Brain microvascular endothelial cell (primary cell): ENCODE measurements at regions not wholly inside any gene's neighbourhood (a gene's known extent, or its start where the extent isn't known, plus 50 kb on each side); places are given as distances from the start of the nearest gene placed in this dataset.

Experiments
- DNase-seq: peaks from one replicate; pipeline ENCODE4 v3.0.0-alpha.2; 2020
- H3K27ac ChIP-seq: fragments of 250-450 bp; sonication (Bioruptor Pico); 2 replicates; pipeline ENCODE4 v1.5.1; 2020; ENCODE audit warnings: mild to moderate bottlenecking, moderate library complexity
- H3K27me3 ChIP-seq: fragments of 250-450 bp; sonication (Bioruptor Pico); replicated peaks from 2 replicates; pipeline ENCODE4 v1.5.1; 2020; ENCODE audit warnings: mild to moderate bottlenecking
- H3K36me3 ChIP-seq: fragments of 250-450 bp; sonication (Bioruptor Pico); replicated peaks from 2 replicates; pipeline ENCODE4 v1.5.1; 2020; ENCODE audit warnings: mild to moderate bottlenecking
- H3K4me3 ChIP-seq: 2 replicates; pipeline ENCODE4 v1.5.1; 2011; ENCODE audit warnings: low read depth, mild to moderate bottlenecking, control low read depth, low read length, moderate library complexity
- in situ Hi-C: cut with HindIII; loops from 2 replicates; pipeline ENCODE4 v1.10.0; 2017; ENCODE audit warnings: low sequenced_read_pairs, low pct_ligation_motif_present
- TF ChIP-seq, protein P1 (sequence below): IDR thresholded peaks from 2 replicates; pipeline ENCODE4 v1.5.1; 2011; ENCODE audit warnings: low read depth, mild to moderate bottlenecking, moderate library complexity, low read length, control low read depth, inconsistent platforms; ENCODE audit errors: missing control alignments

DNA sequence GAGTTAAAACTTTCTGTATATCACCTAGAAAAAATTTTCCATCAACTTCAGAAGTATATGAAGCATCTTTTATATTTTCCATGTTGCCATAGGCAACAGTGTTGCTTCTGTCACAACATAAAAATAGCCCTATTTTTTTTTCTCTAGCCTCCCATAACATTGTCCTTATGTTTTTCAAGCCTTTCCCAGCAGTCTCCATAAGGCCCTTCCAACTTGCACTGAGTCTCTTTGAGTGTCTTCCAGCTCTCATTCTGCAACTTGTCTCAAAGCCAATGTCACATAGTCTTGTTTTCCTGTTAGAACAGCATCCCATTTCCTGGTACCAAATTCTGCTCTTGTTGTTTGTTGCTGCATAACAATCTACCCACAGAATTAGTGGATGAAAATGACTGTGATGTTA lies 1055.5 kb upstream of the GHITM start:
- Histone ChIP-seq H3K36me3 (no peaks in the 10 kb centered on the region), H3K27ac (no peak overlapping the region), H3K4me3 (no peak overlapping the region), H3K27me3 (no peaks in the 10 kb centered on the region)
- in situ Hi-C loops = no loop called here
- TF ChIP-seq, protein P1, sequence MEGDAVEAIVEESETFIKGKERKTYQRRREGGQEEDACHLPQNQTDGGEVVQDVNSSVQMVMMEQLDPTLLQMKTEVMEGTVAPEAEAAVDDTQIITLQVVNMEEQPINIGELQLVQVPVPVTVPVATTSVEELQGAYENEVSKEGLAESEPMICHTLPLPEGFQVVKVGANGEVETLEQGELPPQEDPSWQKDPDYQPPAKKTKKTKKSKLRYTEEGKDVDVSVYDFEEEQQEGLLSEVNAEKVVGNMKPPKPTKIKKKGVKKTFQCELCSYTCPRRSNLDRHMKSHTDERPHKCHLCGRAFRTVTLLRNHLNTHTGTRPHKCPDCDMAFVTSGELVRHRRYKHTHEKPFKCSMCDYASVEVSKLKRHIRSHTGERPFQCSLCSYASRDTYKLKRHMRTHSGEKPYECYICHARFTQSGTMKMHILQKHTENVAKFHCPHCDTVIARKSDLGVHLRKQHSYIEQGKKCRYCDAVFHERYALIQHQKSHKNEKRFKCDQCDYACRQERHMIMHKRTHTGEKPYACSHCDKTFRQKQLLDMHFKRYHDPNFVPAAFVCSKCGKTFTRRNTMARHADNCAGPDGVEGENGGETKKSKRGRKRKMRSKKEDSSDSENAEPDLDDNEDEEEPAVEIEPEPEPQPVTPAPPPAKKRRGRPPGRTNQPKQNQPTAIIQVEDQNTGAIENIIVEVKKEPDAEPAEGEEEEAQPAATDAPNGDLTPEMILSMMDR = no peak
- DNase-seq = no peak

GRCh38 chr10:83089335-83089734 lies 1050.0 kb upstream of the GHITM start:
- Histone ChIP-seq H3K27me3 (no peaks in the 10 kb centered on the region), H3K4me3 (no peak overlapping the region), H3K27ac (no peak overlapping the region), H3K36me3 (no peaks in the 10 kb centered on the region)
- TF ChIP-seq, protein P1 = no peak
- in situ Hi-C loops = no loop called here
- DNase-seq = no peak

- no peaks in the 10 kb centered on the region for H3K27me3 ChIP-seq
- H3K27ac ChIP-seq = no peak overlapping the region
- no peak overlapping the region for H3K4me3 ChIP-seq
- DNase-seq = no peak
- TF ChIP-seq, protein P1 = no peak
- in situ Hi-C loops = no loop called here
- no peaks in the 10 kb centered on the region for H3K36me3 ChIP-seq
Observed at GRCh38 chr10:83104616-83105015, 1034.7 kb upstream of the GHITM start.

GRCh38 chr10:83108565-83109333 lies 1030.6 kb upstream of the GHITM start:
- Histone ChIP-seq H3K27ac (no peak overlapping the region), H3K27me3 (no peaks in the 10 kb centered on the region), H3K36me3 (no peaks in the 10 kb centered on the region), H3K4me3 (no peak overlapping the region)
- TF ChIP-seq, protein P1 = no peak
- no peak for DNase-seq
- in situ Hi-C loops = no loop called here

- Histone ChIP-seq H3K36me3 (no peaks in the 10 kb centered on the region), H3K27me3 (no peaks in the 10 kb centered on the region), H3K27ac (no peak overlapping the region), H3K4me3 (no peak overlapping the region)
- no peak for DNase-seq
- in situ Hi-C loops = no loop called here
- TF ChIP-seq, protein P1 = no peak
Observed at GRCh38 chr10:83119346-83119745, 1020.0 kb upstream of the GHITM start.

DNA sequence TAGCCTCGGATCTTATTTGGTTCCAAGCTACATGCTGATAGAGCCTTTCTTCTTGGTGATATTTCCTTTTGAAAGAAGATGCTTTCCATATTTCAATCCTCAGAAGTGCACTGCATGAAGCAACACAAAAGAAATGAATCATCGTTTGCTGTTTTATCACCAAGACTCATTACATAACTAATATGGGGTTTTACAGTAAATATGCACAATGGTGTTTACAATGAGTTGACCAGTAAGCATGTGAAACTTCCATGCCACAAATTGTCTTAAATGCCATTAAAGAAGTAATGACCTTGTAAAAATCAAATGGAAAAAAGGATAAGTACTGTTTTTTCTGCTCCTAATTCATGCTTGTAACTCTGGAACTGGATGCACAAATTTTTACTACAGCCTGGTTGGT lies 1017.0 kb upstream of the GHITM start:
- TF ChIP-seq, protein P1 = no peak
- in situ Hi-C loops = no loop called here
- Histone ChIP-seq H3K36me3 (no peaks in the 10 kb centered on the region), H3K4me3 (no peak overlapping the region), H3K27ac (no peak overlapping the region), H3K27me3 (no peaks in the 10 kb centered on the region)
- DNase-seq = no peak
